RWPE1 (cell line): ENCODE measurements at regions not wholly inside any gene's neighbourhood (a gene's known extent, or its start where the extent isn't known, plus 50 kb on each side); places are given as distances from the start of the nearest gene placed in this dataset.

Experiments used
- CTCF ChIA-PET: fragments of 350-600 bp; sonication (Branson Sonifier 250); formaldehyde crosslinking; extraction: SDS; loops from one replicate; lab custom pipeline; 2021; lab: Yijun Ruan, JAX
- POLR2A ChIA-PET: fragments of 400-600 bp; formaldehyde crosslinking; extraction: SDS; loops from one replicate; lab custom pipeline; 2020; ENCODE audit warnings: antibody characterized with exemption; ENCODE audit not compliant: low non-redundant PET; lab: Yijun Ruan, JAX
- DNase-seq: peaks from one replicate; pipeline ENCODE4 v3.0.0; 2012; ENCODE audit warnings: low spot score
- H3K27ac ChIP-seq: fragments of 450-650 bp; 2 replicates; pipeline ENCODE4 v1.5.1; 2017
- TF ChIP-seq, protein P1 (sequence below): fragments of 450-650 bp; conservative IDR thresholded peaks from 2 replicates; pipeline ENCODE4 v1.5.1; 2017; ENCODE audit warnings: low read depth, mild to moderate bottlenecking

DNA sequence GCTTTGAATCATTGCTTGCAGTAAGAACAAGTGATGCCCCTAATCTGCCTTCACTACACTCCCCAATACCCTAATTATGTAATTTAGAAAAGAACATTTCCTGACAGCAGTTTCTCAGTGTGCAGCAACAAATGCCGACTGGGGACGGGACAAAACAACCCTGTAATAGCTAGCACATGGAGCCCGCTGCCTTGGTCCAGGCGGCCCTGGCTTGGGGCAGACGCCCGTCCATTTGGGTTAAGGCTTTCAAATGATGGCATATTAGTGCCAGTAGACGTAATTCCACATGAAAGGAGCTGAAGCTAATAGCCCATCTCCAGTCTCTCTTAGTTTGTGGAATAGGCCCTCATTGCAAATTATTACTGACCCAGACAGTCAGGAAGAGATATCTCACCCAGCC is 150.6 kb upstream of the PITX1 start:
- TF ChIP-seq, protein P1, sequence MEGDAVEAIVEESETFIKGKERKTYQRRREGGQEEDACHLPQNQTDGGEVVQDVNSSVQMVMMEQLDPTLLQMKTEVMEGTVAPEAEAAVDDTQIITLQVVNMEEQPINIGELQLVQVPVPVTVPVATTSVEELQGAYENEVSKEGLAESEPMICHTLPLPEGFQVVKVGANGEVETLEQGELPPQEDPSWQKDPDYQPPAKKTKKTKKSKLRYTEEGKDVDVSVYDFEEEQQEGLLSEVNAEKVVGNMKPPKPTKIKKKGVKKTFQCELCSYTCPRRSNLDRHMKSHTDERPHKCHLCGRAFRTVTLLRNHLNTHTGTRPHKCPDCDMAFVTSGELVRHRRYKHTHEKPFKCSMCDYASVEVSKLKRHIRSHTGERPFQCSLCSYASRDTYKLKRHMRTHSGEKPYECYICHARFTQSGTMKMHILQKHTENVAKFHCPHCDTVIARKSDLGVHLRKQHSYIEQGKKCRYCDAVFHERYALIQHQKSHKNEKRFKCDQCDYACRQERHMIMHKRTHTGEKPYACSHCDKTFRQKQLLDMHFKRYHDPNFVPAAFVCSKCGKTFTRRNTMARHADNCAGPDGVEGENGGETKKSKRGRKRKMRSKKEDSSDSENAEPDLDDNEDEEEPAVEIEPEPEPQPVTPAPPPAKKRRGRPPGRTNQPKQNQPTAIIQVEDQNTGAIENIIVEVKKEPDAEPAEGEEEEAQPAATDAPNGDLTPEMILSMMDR: no peak
- H3K27ac ChIP-seq: no peak overlapping the region
- DNase-seq: no peak
- CTCF ChIA-PET: no interaction called here
- POLR2A ChIA-PET: no interaction called here

DNA sequence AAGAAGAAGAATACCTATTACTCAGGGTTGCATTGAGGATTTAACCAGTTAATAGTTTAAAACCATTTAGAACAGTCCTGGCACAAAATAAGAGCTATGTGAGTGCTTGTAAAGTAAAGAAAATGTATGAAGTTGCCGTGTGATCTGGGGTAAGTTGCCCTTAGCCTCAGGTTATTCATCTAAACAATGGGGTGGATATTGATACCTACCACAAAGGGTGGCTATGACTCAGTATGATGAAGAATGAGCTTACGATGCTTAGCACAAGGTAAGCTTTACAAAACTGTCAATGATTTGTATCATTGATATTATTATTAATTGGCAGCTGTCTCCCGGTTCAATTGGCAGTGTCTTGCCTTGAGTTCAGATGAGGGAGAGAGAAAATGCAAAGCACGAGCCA is 149.4 kb upstream of the PITX1 start:
- POLR2A ChIA-PET: no interaction called here
- CTCF ChIA-PET: interaction anchor here (1.2 kb wide), 1 partner anchor 165 kb away, joined by 3 read pairs; no protein-coding TSS in a partner anchor
- TF ChIP-seq, protein P1: no peak
- no peak for DNase-seq
- H3K27ac ChIP-seq: no peak overlapping the region

DNA sequence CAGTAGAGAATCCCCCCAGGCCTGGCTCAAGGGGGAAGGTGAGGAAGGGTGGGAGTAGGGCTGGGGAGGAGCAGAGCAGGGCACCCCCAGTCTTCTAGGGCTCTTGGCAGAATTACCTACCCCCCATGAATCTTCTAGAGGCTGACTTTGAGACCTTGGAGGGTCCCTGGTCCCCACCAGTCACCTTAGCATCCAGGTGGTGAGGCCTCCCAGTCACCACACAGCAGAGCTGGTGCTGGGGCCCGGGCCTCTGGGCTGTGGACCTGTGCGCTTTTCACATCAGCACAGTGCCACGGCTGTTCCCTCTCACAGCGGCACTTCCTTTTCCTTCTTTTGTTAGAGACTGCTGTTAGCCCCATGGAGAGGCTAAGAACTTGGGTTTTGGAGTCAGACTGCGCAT is 148.6 kb upstream of the PITX1 start:
- DNase-seq: no peak
- CTCF ChIA-PET: interaction anchor here (1.2 kb wide), 1 partner anchor 164 kb away, joined by 3 read pairs; no protein-coding TSS in a partner anchor
- POLR2A ChIA-PET: no interaction called here
- TF ChIP-seq, protein P1: no peak
- H3K27ac ChIP-seq: no peak overlapping the region

DNA sequence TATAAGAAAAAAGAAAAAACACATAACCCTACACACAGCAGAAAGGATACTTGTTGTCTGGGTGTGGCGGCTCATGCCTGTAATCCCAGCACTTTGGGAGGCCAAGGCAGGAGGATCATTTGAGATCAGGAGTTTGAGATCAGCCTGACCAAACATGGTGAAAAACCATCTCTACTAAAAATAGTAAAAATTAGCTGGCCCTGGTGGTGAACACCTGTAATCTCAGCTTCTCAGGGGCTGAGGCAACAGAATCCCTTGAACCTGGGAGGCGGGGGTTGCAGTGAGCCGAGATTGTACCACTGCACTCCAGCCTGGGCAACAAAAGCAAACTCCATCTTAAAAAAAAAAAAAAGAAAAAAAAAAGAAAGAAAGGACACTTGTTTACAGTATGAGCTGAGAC is 147.6 kb upstream of the PITX1 start:
- ChIA-PET CTCF (interaction anchor here (0.6 to 1.5 kb wide), 5 partner anchors 11 to 264 kb away, joined by 3 to 7 read pairs (median 4); no protein-coding TSS in a partner anchor), POLR2A (no interaction called here)
- DNase-seq: no peak
- H3K27ac ChIP-seq: no peak overlapping the region
- TF ChIP-seq, protein P1: no peak

DNA sequence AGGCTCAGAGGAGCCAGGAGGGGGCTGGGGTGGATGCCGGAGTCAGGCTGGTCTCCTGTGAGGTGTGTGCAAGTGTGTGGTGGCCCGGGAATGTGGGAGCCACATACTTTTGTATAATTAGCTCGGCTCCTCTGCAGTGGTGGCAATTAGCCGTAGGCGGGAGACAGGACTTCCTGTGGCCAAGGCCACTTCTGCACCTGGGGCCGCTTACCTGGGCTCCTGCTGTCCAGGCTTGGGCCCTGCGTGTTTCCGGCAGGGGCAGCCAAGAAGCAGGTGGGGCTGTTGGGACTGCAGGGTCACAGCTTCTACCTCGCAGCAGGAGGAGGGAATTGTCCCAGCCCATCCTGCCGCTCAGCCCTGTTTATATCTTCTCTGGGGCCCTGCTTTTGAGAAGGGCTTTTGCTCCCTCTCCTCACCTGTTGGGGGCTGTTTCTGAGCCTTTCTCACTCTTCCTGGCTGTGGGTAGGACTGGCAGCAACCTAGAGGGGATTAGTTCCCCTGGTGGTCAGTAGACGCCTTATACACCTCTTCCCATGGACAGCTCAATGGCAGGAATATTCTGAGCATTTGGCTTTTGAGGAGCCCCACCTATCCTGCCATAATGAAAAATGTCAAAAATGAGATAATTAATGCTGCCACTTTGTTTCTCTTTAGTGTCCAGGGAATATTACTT is 145.4 kb upstream of the PITX1 start:
- CTCF ChIA-PET: interaction anchor here (0.7 to 1.0 kb wide), 4 partner anchors 9 to 169 kb away, joined by 3 to 6 read pairs (median 3); no protein-coding TSS in a partner anchor
- POLR2A ChIA-PET: no interaction called here
- TF ChIP-seq, protein P1: no peak
- no peak overlapping the region for H3K27ac ChIP-seq
- no peak for DNase-seq

DNA sequence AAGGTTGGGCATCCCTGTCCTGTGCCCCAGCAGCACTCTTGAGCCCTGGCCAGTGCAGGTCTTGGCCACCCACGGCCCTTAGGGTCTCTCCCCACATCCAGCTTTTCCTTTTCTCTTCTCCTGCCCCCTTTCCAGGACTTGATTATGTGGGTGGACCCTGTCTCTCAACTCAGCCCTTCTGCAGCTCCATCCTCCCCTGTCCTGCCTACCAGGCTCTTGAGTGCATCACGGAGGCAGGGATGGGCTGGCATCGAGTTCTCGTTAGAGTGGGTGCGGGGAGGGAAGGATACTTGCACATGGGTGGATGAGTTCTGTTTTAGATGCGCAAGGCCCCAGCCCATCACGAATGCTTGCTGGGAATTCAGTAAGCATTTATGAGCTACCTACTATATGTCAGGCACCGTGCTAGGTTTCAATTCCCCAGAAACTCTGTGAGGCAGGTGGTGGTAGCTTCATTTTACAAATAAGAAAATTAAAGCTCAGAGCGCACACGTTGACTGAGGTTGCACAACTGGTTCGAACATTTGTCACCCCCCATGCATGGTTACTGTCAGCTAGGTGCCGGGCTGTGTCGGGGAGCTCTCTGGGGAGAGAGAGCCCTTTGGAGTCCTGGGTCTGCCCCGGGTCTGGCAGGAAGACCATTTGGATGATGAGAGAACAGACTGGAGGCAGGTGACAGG is 144.6 kb upstream of the PITX1 start:
- CTCF ChIA-PET: interaction anchor here (0.7 to 1.0 kb wide), 3 partner anchors 13 to 168 kb away, joined by 3 to 6 read pairs (median 3); no protein-coding TSS in a partner anchor
- no peak for DNase-seq
- TF ChIP-seq, protein P1: no peak
- POLR2A ChIA-PET: no interaction called here
- no peak overlapping the region for H3K27ac ChIP-seq
